IMR-90 (cell line): ENCODE measurements at regions not wholly inside any gene's neighbourhood (a gene's known extent, or its start where the extent isn't known, plus 50 kb on each side); places are given as distances from the start of the nearest gene placed in this dataset.

Source experiments
- ATAC-seq: fragments of 200-7000 bp; cut with Tn5 transposase; 2 replicates; pipeline ENCODE4 v1.9.1; 2020; ENCODE audit warnings: low read depth, mild to moderate bottlenecking, moderate library complexity
- BruUV-seq: library from RNA; stranded (reverse); fragments of 400-500 nt; replicated peaks from 2 replicates; lab custom pipeline; 2021; lab: Mats Ljungman, UMichigan
- CTCF ChIA-PET: fragments of 300-600 bp; formaldehyde crosslinking; extraction: SDS; loops from one replicate; lab custom pipeline; 2021; ENCODE audit warnings: antibody characterized with exemption; lab: Yijun Ruan, JAX
- POLR2A ChIA-PET: fragments of 300-600 bp; sonication (Branson Sonifier 250); formaldehyde crosslinking; loops from one replicate; lab custom pipeline; 2022; ENCODE audit warnings: antibody characterized with exemption; ENCODE audit not compliant: unreplicated experiment; lab: Charles Lee
- DNase-seq: peaks from one replicate; pipeline ENCODE4 v3.0.0; 2013
- H2AFZ ChIP-seq: replicated peaks from 2 replicates; pipeline ENCODE3; 2013; ENCODE audit warnings: low read length, mild to moderate bottlenecking; ENCODE audit not compliant: poor library complexity
- H2AK5ac ChIP-seq: 2 replicates; pipeline ENCODE4 v1.6.1; 2013; ENCODE audit warnings: low read depth, low read length, inconsistent platforms
- H2AK9ac ChIP-seq: replicated peaks from 2 replicates; pipeline ENCODE3; 2013; ENCODE audit warnings: mild to moderate bottlenecking, low read depth, low read length, moderate library complexity; ENCODE audit not compliant: poor library complexity
- H2BK120ac ChIP-seq: 2 replicates; pipeline ENCODE4 v1.6.1; 2013; ENCODE audit warnings: low read depth, low read length, inconsistent platforms
- H2BK15ac ChIP-seq: 3 replicates; pipeline ENCODE4 v1.6.1; 2013; ENCODE audit warnings: low read depth, low read length, inconsistent platforms
- H2BK20ac ChIP-seq: 2 replicates; pipeline ENCODE4 v1.6.1; 2013; ENCODE audit warnings: low read depth, mild to moderate bottlenecking, inconsistent platforms, low read length, moderate library complexity
- H2BK5ac ChIP-seq: 2 replicates; pipeline ENCODE4 v1.6.1; 2013; ENCODE audit warnings: mild to moderate bottlenecking, low read depth, low read length, inconsistent platforms; ENCODE audit not compliant: poor library complexity, severe bottlenecking
- H3K14ac ChIP-seq: replicated peaks from 2 replicates; pipeline ENCODE4 v1.6.1; 2013; ENCODE audit warnings: low read depth, low read length, inconsistent platforms
- H3K18ac ChIP-seq: 2 replicates; pipeline ENCODE4 v1.6.1; 2013; ENCODE audit warnings: low read depth, low read length, control low read depth
- H3K23ac ChIP-seq: 2 replicates; pipeline ENCODE4 v1.6.1; 2013; ENCODE audit warnings: low read depth, low read length, inconsistent platforms
- H3K27ac ChIP-seq: 2 replicates; pipeline ENCODE4 v1.5.1; 2013; ENCODE audit warnings: mild to moderate bottlenecking, control low read depth, low read length; ENCODE audit not compliant: insufficient read depth
- H3K27me3 ChIP-seq: 2 replicates; pipeline ENCODE4 v1.6.1; 2013; ENCODE audit warnings: low read length; ENCODE audit not compliant: control insufficient read depth, insufficient read depth
- H3K36me3 ChIP-seq: 2 replicates; pipeline ENCODE4 v1.6.1; 2013; ENCODE audit warnings: low read length, mixed read lengths; ENCODE audit not compliant: control insufficient read depth, insufficient read depth
- H3K4ac ChIP-seq: 2 replicates; pipeline ENCODE4 v1.6.1; 2013; ENCODE audit warnings: low read depth, low read length, inconsistent platforms
- H3K4me1 ChIP-seq: 2 replicates; pipeline ENCODE4 v1.6.1; 2013; ENCODE audit warnings: low read length, mixed read lengths; ENCODE audit not compliant: control insufficient read depth, insufficient read depth
- H3K4me2 ChIP-seq: 2 replicates; pipeline ENCODE4 v1.6.1; 2013; ENCODE audit warnings: low read depth, mild to moderate bottlenecking, control low read depth, low read length, moderate library complexity
- H3K4me3 ChIP-seq: 2 replicates; pipeline ENCODE4 v1.5.1; 2013; ENCODE audit warnings: low read depth, mild to moderate bottlenecking, control low read depth, low read length, moderate library complexity; ENCODE audit not compliant: insufficient read depth
- H3K56ac ChIP-seq: 2 replicates; pipeline ENCODE4 v1.6.1; 2013; ENCODE audit warnings: low read length, inconsistent platforms; ENCODE audit not compliant: insufficient read depth; ENCODE audit errors: extremely low read depth
- H3K79me1 ChIP-seq, 2 experiments: 2 replicates each; pipeline ENCODE4 v1.6.1; 2013; ENCODE audit warnings: low read length in 2 of 2, inconsistent platforms in 1 of 2, low read depth in 1 of 2
- H3K9ac ChIP-seq: 2 replicates; pipeline ENCODE4 v1.6.1; 2013; ENCODE audit warnings: low read depth, low read length, control low read depth
- H3K9me1 ChIP-seq: 2 replicates; pipeline ENCODE4 v1.6.1; 2013; ENCODE audit warnings: low read length, inconsistent platforms; ENCODE audit not compliant: insufficient read depth
- H3K9me3 ChIP-seq: 2 replicates; pipeline ENCODE4 v1.6.1; 2013; ENCODE audit warnings: low read length; ENCODE audit not compliant: control insufficient read depth, insufficient read depth
- H4K20me1 ChIP-seq: 2 replicates; pipeline ENCODE4 v1.6.1; 2013; ENCODE audit warnings: low read length, inconsistent platforms; ENCODE audit not compliant: insufficient read depth
- H4K5ac ChIP-seq: 2 replicates; pipeline ENCODE4 v1.6.1; 2013; ENCODE audit warnings: mild to moderate bottlenecking, low read depth, low read length, control low read depth
- H4K8ac ChIP-seq, 2 experiments: 2 replicates each; pipeline ENCODE4 v1.6.1; 2013; ENCODE audit warnings: low read depth in 2 of 2, low read length in 2 of 2, control low read depth in 1 of 2, inconsistent platforms in 1 of 2
- H4K91ac ChIP-seq: 2 replicates; pipeline ENCODE4 v1.6.1; 2013; ENCODE audit warnings: low read depth, low read length, inconsistent platforms; ENCODE audit not compliant: insufficient read depth
- BHLHE40 ChIP-seq: fragments of 150-350 bp; IDR thresholded peaks from 2 replicates; pipeline ENCODE4 v1.6.1; 2016; ENCODE audit warnings: mild to moderate bottlenecking, low read depth, low read length
- CHD1 ChIP-seq: IDR thresholded peaks from 2 replicates; pipeline ENCODE4 v1.6.1; 2012; ENCODE audit warnings: low read depth, low read length, improper control_type of control experiment
- FOS ChIP-seq: fragments of 150-350 bp; IDR thresholded peaks from 2 replicates; pipeline ENCODE4 v1.6.1; 2016; ENCODE audit warnings: low read depth, low read length
- MAZ ChIP-seq: IDR thresholded peaks from 2 replicates; pipeline ENCODE4 v1.6.1; 2012; ENCODE audit warnings: low read depth, mild to moderate bottlenecking, low read length, improper control_type of control experiment, moderate library complexity, borderline replicate concordance
- NFE2L2 ChIP-seq: fragments of 150-350 bp; IDR thresholded peaks from 2 replicates; pipeline ENCODE4 v1.6.1; 2016; ENCODE audit warnings: low read depth, mild to moderate bottlenecking, low read length
- RCOR1 ChIP-seq: IDR thresholded peaks from 2 replicates; pipeline ENCODE4 v1.6.1; 2012; ENCODE audit warnings: mild to moderate bottlenecking, low read length, improper control_type of control experiment; ENCODE audit not compliant: insufficient replicate concordance
- RFX5 ChIP-seq: IDR thresholded peaks from 2 replicates; pipeline ENCODE4 v1.8.0; 2012; ENCODE audit warnings: low read depth, mild to moderate bottlenecking, low read length, moderate library complexity
- SMC3 ChIP-seq: fragments of 150-350 bp; IDR thresholded peaks from 2 replicates; pipeline ENCODE4 v1.6.1; 2016; ENCODE audit warnings: low read depth, mild to moderate bottlenecking, antibody characterized with exemption, low read length, moderate library complexity
- WGBS, 2 experiments: methylation state at CpG; one replicate each; pipeline versions ENCODE4 v1.1.5 to v1.1.7; 2013; ENCODE audit warnings: missing lambda C conversion rate in 2 of 2; ENCODE audit not compliant: insufficient read length in 1 of 2; ENCODE audit errors: extremely low coverage in 2 of 2; 5-methylcytosine and 5-hydroxymethylcytosine counted together
- dilution Hi-C: fragments of 300-500 bp; cut with HindIII; formaldehyde crosslinking; loops from one replicate; pipeline ENCODE4 v1.14.3; 2018; ENCODE audit warnings: low sequenced_read_pairs; ENCODE audit not compliant: unreplicated experiment
- in situ Hi-C: fragments of 300-500 bp; cut with MboI; formaldehyde crosslinking; loops from 3 replicates; pipeline ENCODE4 v1.14.3; 2019; ENCODE audit warnings: low sequenced_read_pairs, inconsistent platforms, mixed read lengths
- intact Hi-C: fragments of 100-400 bp; cut with micrococcal nuclease; formaldehyde crosslinking; loops from 2 replicates; pipeline ENCODE4 v1.10.0; 2022

DNA sequence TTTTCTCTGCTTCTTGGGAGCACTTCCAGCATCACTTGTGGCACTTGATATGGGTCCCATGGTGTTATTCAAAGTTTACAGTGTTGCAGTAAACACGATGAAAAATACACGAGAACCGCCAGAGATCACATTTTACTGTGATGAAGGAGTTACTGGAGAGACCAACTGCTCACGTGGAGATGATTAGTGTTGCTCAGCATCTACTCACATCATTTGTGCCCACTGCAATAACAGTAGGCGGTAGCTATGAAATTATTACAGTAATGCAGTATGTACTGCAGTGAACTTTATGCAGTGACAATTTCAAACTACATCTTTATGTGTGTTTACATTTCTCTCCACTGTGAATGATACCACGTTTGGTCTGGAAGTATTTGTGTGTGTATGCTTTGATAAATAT, 93.5 kb downstream of the SLC4A3 start:
- no peak overlapping the region for H3K4ac ChIP-seq
- H2BK5ac ChIP-seq, result no peak overlapping the region
- H3K4me3 ChIP-seq, result no peak overlapping the region
- no peak overlapping the region for H4K91ac ChIP-seq
- ChIA-PET CTCF (interaction anchor here (0.6 kb wide), 1 partner anchor 191 kb away, joined by 3 read pairs; no protein-coding TSS in a partner anchor), POLR2A (no interaction called here)
- H2AK9ac ChIP-seq, result no peak overlapping the region
- intact Hi-C loops (no loop called here), in situ Hi-C loops (no loop called here), dilution Hi-C loops (no loop called here)
- H3K36me3 ChIP-seq, result no peaks in the 10 kb centered on the region
- H3K9me1 ChIP-seq, result no peaks in the 10 kb centered on the region
- TF ChIP-seq SMC3 (no peak), FOS (no peak), NFE2L2 (no peak), BHLHE40 (no peak), RFX5 (no peak), CHD1 (no peak), RCOR1 (no peak), MAZ (no peak)
- H3K18ac ChIP-seq, result no peak overlapping the region
- no peak overlapping the region for H2AK5ac ChIP-seq
- H3K79me1 ChIP-seq, result no peaks in the 10 kb centered on the region
- no peaks in the 10 kb centered on the region; the same call in 1 of the 2 replicates for H3K27me3 ChIP-seq
- H3K27ac ChIP-seq, result no peak overlapping the region
- H2AFZ ChIP-seq, result no peak overlapping the region
- no TSS peak for BruUV-seq
- no peak overlapping the region for H3K9ac ChIP-seq
- H4K5ac ChIP-seq, result no peak overlapping the region
- H2BK120ac ChIP-seq, result no peak overlapping the region
- no peak overlapping the region for H3K56ac ChIP-seq
- no peak overlapping the region for H2BK20ac ChIP-seq
- H3K9me3 ChIP-seq, result no peaks in the 10 kb centered on the region
- H3K14ac ChIP-seq, result no peak overlapping the region
- H4K20me1 ChIP-seq, result no peaks in the 10 kb centered on the region
- WGBS, 2 experiments, result no CpG with 5 or more reads among the region's 6 CpGs
- no peaks in the 10 kb centered on the region for H3K4me1 ChIP-seq
- ATAC-seq, result no peak
- H2BK15ac ChIP-seq, result no peak overlapping the region
- DNase-seq, result no peak
- no peak overlapping the region for H3K23ac ChIP-seq
- H3K4me2 ChIP-seq, result no peak overlapping the region
- H4K8ac ChIP-seq, result no peak overlapping the region
